ENCODE measurements at regions not wholly inside any gene's neighbourhood (a gene's known extent, or its start where the extent isn't known, plus 50 kb on each side); places are given as distances from the start of the nearest gene placed in this dataset.

- TF ChIP-seq POLR2A (IDR thresholded peaks at IDR 0.05) (no peak), POLR2AphosphoS5 (IDR thresholded peaks at IDR 0.05) (no peak), EP300 (IDR thresholded peaks at IDR 0.05) (no peak)
- TF ChIP-seq, protein P1, sequence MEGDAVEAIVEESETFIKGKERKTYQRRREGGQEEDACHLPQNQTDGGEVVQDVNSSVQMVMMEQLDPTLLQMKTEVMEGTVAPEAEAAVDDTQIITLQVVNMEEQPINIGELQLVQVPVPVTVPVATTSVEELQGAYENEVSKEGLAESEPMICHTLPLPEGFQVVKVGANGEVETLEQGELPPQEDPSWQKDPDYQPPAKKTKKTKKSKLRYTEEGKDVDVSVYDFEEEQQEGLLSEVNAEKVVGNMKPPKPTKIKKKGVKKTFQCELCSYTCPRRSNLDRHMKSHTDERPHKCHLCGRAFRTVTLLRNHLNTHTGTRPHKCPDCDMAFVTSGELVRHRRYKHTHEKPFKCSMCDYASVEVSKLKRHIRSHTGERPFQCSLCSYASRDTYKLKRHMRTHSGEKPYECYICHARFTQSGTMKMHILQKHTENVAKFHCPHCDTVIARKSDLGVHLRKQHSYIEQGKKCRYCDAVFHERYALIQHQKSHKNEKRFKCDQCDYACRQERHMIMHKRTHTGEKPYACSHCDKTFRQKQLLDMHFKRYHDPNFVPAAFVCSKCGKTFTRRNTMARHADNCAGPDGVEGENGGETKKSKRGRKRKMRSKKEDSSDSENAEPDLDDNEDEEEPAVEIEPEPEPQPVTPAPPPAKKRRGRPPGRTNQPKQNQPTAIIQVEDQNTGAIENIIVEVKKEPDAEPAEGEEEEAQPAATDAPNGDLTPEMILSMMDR (IDR thresholded peaks at IDR 0.05): no peak
Observed at GRCh38 chr4:189420572-189420971, 520.1 kb upstream of the FRG1 start.
